ENCODE measurements at regions not wholly inside any gene's neighbourhood (a gene's known extent, or its start where the extent isn't known, plus 50 kb on each side); places are given as distances from the start of the nearest gene placed in this dataset.
"Not testable (repeated sequence)": the region's sequence is repeated elsewhere in the genome, so short reads cannot be mapped to it uniquely, and the experiment has no call there.

DNA sequence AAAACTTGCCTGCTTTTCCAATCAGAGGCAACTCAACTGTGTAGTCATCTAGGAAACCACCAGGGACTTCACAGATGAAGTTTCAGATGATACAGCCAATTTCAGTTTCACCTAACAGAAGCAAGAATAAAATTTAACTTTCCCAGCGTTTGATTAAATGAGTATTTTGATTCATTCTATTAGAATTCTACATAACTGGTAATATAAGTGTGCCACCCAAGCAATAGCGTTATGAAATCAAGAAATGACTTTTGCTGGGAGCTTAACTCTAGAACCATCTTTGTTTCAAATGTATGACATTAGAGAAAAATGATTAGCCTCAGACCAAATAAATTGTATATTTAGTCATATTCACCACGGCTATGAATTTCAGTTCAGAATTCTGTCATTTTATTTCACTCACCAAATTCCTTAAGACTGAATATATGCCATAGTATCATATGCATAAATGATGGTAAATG lies 239.3 kb downstream of the NRIP1 start:
- peak; percentile 90 to 92 for ATAC-seq

DNA sequence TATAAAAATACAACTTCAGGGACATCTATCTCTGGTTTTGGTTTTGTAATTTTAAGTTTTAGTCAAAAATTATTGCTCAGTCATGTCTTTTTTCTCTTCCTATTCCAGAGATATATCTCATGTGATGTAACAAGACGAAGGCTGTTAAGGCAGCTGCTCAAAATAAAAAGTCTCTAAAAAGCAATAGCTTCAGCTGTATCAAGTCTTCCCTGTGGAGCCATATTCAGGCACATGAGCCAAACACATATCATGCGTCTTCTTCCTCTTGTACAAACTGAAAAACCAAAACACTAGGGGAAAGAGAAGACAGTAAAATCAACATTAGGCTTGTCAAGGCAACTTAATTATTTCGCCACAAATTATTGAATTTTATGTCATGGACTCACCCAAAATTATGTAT lies 240.7 kb downstream of the NRIP1 start:
- ATAC-seq: no peak

DNA sequence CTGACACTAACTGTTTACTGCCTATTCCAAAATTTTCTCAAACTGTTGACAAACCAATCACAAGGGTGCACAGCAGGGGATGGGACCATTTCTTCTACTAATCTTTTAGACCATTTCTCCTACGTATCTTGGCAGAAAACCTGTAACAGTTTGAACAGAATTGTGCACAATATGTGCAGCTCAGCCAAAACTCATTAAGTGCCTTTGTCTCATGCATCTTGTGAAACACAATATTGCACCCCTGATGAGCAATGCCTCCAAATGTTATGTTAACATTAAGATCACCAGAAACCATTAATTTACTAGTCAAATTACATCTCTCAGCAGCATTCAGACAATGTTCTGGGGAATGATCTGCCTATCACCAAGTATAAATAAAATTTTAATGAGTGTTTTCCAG lies 247.5 kb downstream of the NRIP1 start:
- ATAC-seq: no peak

DNA sequence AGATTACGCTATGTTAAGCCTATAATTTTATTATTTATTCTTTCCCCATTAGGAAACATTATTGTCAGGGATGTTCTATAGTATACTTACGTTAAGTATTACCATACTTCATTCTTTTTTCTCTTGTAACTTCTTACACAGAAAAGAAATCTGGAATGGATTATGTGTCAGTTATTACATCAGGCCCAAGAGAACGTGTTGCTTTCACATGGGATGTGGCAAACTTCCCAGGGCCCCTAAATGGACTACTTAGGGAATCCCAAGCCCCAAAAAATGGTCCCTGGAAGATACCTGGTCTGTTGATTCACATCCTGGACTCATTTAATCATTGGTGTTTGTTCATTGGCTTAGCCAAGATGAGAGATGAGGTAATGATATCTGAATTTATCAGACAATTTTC lies 249.8 kb downstream of the NRIP1 start:
- ATAC-seq: no peak

DNA sequence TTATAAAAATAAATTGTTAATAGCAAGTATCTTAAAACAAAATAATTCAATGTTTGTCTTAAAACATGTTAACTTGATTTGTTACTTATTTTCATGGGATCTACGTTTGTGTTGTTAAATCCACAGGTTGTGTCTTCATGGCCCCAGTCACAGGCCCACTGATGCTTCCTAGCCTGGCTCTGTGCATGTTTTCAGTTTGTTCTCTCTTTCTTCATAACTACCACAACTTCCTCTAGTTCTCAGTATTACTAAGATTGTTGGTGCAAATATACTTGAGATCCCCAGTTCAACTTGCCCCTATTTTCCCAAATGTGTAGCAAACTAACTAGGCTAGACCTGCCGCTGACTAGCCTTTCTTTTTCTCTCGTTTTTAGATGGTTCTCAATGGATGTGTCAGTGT lies 250.5 kb downstream of the NRIP1 start:
- ATAC-seq: no peak

DNA sequence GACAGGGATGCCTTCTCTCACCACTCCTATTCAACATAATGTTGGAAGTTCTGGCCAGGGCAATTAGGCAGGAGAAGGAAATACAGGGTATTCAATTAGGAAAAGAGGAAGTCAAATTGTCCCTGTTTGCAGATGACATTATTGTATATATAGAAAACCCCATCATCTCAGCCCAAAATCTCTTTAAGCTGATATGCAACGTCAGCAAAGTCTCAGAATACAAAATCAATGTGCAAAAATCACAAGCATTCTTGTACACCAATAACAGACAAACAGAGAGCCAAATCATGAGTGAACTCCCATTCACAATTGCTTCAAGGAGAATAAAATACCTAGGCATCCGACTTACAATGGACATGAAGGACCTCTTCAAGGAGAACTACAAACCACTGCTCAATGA lies 258.1 kb upstream of the SAMSN1 start:
- not testable (repeated sequence) for ATAC-seq

DNA sequence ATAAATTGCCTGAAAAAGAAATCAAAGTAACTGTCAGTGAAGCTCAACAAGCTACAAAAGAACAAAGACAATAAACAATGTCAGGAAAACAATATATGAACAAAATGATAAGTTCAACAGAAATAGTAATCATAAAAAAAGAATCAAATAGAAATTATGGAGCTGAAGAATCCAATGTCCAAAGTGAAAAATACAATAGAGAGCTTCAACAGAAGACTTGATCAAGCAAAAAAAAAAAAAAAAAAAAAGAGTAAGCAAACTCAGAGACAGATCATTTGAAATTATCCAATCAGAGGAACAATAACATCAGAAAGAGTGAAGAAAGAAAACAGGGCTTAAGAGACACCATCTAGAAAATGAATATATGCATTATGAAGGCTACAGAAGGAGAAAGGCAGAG lies 251.4 kb upstream of the SAMSN1 start:
- ATAC-seq: no peak

DNA sequence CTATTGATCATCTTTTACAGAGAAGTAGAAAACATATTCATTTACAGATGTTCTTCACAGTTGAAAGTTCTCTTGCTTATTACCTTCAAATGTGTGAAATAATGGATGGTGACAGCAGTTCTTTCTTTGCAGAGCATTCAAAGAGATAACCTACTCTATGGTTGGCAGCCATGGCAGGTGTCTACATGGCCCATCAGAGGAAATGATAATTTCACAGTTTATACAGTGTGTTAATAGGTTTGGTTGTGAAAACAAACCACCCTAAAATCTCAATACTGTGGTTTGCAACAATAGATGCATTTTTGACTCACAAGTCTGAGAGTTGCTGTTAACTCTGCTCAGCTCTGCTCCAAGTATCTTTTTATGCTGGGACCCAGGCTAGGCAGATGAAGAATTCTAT lies 241.2 kb upstream of the SAMSN1 start:
- ATAC-seq: no peak

DNA sequence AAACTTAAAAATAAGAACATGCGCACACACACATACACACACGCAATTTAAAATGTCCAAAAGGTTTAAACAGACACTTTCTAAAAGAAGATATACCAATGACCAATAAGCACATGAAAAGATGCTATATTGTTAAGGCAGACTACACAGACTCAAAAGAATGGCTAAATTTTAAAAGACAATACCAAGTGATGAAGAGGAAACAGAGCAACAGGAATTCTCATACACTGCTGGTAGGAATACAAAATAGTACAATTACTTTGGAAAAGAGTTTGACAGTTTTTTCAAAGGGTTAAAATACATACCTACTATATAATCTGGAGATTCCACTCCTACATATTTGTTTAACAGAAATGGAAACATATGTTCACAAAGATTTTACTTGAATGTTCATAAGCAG lies 239.6 kb upstream of the SAMSN1 start:
- ATAC-seq: no peak

DNA sequence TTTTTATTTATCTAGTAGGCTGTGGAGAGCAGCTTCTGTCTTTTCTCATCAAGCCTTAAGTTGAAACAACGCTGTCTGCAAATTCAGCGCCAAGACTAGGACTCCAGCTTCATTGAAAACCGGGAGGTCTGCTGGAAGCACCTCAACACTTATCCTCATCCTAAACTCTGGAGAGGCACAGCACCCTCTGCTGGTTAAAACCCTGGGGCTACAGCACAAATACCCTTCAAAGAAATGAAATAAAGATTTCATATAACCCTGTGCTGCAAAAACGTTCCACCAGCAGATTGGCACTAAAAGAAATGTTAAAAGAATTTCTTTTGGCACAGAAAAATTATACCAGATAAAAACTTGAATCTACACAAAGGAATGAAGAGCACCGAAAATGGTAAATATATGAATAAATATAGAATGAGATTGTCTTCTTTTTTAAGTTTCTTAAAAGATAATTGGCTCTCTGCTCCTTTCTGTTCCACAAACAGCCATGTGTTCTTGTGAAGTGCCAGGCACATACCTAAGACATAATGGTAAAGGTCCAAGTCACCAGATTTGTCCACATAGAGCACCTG lies 227.7 kb upstream of the SAMSN1 start:
- peak; percentile 51 to 56 for ATAC-seq

DNA sequence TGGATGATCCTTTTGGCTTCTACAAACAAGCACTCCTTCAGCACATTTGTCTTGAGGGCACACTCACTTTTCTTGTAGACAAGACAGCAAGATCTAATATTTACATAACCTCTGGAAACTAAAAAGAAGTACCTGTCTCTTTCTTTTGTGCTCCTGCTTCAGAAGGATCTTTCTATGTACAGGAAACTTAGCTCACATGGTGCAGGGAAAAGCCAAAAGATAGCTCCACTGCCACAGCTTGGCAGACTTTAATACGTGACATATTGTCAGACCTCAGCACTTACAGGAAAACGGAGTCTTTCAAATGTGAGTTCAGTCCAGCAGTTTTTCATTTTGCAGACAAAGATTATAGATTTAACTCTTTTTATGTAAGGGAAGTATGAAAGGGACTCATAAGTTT lies 225.5 kb upstream of the SAMSN1 start:
- ATAC-seq: no peak

DNA sequence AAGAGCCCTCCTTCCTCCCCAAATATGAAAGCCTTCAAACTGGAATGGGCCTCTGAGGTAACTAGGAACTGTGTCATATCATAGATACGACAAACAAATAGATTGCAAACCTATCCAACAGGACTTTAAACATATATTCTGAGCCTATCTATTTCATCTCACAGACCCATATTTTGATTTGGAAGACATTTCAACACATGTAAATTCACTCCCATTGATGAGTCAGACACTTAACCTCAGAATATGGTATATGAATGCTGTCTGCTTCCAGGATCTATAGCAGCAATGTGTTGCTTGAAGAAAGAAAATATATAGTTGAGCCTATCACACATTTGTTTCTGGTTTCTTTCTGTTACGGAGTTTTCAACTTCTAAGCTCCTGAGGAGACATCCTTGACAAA lies 221.9 kb upstream of the SAMSN1 start:
- no peak for ATAC-seq

DNA sequence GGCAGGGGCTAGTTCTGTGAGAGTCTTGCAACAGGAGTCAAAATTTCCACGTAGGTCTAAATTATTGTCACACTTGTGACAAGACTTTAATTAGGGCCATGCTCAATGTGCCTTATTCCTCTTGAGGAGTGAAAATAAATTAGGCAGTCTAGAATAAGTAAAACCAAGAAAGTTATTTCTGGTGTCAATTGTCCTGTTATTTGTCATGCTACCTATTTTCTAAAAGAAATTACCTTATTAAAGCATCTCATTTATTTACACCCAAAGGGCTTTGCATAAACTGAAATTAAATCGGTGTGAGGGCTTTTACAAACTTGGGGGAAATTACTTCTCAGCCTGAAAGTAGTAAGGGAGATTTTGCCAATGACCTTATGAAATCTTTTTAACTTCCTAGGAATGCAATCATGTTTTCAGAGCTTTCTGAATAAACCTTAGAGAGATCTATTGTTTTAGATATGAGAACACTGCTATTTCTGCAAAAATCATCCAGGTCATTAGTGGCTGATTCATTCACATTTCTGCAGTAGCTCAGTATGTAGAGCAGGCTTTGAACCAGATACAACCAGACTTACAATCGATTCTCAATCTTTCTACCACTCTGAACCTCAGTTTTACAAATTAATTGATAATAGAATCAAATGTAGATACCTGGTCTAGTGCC lies 221.2 kb upstream of the SAMSN1 start:
- no peak for ATAC-seq

DNA sequence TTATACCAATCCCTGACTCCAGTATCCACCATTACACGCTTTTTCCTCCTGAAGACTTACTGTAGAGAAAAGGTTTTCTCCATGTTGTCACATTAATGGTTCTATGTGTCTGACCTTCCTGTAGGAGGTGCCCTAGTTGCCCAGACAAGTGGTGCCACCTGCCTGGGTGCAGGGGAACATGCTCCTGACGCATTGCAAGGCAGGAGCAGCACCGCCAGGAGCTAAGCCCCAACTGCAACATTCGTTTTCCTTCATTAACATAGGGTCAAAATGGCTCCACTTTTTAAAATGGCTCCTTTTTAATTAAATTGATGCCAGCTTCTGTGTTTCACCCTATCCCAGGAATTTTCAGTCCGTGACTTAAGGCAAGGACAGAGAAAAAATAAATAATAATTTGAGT lies 220.1 kb upstream of the SAMSN1 start:
- no peak for ATAC-seq

DNA sequence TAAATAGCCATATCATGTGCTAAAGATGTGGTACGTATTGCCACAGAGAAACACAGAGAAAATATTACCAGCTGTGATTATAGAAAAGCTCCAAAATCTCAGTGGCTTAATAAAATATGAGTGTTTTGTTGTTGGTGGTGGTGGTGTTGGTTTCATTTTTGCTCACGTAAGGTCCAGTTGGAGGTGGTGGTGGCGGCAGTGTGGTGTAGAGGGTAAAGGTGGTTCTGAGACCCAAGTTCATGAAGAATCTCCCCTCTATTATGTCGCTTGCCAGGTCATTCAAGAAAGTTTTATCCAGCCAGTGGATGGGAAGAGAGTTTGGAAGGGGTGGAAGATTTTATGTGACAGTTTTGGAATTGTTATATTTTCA lies 217.6 kb upstream of the SAMSN1 start:
- ATAC-seq: no peak

DNA sequence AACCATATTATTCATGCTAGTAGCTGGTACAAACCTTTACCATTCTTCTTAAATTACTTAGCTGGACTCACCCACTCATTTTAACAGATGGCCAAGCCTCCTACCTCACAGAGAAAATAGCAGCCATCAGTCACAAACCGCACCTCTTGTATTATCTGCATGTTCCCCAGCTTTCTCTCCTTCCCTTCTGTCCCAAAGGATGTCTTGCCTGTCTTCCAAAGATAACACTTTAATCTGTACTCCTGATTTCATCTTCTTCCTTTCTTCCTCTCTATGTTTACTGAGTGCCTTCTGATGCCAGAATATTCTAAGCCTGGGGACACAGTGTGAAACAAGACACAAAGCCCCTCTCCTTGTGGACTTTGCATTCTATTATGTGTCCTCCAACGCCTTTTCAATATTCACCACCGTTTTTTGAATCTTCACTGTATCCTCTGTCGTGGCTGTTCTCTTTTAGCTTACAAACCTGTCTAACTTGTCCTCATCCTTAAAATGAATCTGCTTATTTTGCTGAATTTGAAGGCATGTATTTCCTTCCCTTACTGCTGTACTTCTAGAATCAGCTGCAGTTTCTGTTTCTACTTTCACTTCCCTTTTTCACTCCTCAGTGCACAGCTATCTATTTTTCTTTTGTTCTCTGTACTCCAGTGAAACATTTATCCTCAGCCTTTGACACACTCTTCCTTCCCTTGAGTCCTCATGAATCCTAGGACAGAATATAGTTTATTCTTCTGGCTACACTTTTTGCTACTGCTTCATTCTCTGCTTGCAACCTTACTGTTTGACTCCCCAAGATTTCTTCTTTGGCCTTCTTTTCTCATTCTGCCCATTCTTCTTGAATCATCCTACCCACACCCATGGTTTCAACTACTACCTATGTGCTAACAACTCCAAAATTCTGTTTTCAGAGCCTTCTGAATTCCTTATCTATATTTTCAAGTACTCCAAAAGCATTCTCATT lies 216.9 kb upstream of the SAMSN1 start:
- ATAC-seq: peak; percentile 83 to 86

DNA sequence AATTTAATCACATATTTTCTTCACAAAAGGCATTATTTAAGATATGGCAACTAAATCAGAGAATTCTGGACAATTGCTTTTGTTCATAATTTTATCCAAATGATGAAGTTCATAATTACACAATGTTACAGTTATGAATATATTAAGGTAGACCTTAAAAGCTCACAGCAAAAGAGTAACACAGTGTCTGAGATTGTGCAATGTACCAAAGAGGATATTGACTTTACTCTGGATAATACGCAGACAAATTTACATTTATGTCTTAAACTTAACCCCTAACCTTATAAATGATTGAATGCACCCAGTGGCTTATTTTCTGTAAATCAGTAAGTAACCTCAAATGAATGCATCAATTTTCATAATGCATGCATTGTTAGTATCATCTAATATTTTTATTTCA lies 216.2 kb upstream of the SAMSN1 start:
- ATAC-seq: no peak

DNA sequence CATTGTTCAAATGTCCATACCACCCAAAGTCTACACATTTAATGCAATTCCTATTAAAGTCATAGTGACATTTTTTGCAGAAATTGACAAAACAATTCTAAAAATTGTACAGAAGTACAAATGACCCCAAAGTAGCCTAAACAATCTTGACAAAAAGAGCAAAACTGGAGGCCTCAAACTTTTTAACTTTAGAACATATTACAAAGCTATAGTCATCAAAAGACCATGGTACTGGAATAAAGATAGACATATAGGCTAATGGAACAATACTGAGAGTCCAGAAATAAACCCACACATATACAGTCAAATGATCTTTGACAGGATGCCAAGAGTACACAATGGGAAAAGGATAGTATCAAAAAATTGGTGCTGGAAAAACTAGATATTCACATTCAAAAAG lies 213.2 kb upstream of the SAMSN1 start:
- ATAC-seq: no peak

DNA sequence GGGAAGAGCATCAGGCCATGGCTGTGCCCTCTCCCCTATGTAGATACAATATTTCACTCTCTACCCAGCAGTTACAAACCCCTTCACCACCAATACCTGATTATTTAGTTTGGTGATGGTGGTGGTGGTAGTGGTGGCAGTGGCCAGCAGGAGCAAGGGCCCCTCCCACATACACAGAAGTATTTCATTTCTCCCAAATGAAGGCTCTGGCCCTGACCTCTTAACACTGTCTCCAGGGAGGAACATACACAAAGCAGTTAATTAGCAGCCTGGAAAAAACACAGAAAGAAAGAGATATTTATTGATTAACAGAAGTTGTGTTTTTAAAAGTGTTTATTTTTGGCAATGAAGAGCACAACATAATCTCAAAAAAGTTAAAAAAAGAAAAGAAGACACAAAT lies 212.7 kb upstream of the SAMSN1 start:
- ATAC-seq: no peak

DNA sequence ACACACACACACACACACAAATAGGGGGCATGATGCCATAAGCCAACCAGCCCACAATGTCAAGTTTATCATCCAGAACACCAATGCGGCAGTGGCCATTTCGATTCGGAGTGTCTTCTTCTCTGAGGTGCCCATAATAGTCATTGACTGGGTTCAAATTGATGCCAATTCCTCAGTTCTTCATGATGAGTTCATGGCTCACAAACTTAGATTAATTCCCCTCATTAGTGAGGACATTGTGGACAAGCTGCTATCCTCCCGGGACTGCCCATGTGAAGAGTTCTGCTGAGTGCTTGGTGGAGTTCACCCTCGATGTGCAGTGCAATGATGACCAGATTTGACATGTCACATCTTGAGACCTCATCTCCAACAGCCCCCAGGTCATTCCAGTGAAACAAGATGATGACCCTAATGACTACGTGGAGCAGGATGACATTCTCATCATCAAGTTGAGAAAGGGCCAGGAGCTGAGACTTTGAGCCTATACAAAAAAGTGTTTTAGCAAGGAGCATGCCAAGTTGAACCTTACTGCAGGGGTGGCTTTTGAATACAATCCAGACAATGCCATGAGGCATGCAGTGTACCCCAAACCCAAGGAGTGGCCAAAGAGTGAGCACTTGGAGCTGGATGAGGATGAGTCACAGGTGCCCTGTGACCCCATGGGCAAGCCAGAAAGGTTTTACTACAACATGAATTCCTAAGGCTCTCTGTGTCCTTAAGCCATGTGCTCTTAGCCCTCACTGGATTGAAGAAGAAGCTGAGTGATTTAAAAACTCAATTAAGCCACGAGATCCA lies 211.6 kb upstream of the SAMSN1 start:
- ATAC-seq: no peak

DNA sequence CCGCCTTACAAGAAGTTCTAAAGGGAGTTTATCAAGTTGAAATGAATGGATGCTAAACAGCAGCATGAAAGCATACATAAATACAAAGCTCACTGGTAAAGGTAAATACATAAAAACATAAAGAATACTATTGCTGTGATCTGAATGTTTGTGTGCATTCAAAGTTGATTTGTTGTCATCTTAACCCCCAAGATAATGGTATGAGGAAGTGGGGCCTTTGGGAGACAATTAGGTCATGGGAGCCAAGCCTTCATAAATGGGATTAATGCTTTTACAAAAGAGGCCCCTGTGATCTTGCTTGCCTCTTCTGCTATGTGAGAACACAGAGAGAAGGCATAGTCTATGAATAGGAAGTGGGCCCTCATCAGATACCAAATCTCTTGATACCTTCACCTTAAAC lies 209.0 kb upstream of the SAMSN1 start:
- ATAC-seq: no peak

DNA sequence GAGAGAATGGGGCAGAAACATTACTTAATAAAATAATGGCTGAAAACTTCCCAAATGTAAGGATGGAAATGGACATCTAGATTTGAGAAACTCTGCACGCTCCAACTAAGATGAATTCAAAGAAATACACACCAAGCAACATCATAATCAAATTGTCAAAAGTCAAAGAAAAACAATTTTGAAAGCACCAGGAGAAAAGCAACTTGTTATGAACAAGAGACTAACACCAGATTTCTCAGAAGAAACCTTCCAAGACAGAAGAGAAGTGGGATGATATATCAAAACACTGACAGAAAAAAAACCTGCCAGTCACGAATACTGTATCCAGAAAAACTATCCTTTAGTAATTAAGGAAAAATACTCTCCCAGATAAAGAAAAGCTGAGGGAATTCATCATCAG lies 208.6 kb upstream of the SAMSN1 start:
- no peak for ATAC-seq

DNA sequence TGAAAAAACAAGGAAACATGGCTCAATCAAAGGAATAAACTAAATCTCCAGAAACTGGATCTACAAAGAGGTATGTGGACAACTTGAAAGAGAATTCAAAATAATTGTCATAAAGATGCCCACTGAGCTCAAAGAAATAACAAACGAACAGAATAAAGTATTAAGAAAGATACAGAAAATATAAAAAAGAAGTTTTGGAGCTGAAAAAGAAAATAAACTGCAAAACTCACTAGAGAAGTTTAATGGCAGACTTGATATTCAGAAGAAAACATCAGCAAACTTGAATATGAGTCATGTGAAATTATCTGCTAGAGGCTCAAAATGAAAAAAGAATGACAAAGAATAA lies 208.1 kb upstream of the SAMSN1 start:
- no peak for ATAC-seq
